Skeletal muscle satellite cell (primary cell): ENCODE measurements at regions not wholly inside any gene's neighbourhood (a gene's known extent, or its start where the extent isn't known, plus 50 kb on each side); places are given as distances from the start of the nearest gene placed in this dataset.
"Not testable (repeated sequence)": the region's sequence is repeated elsewhere in the genome, so short reads cannot be mapped to it uniquely, and the experiment has no call there.

Experiments
- H3K27me3 ChIP-seq: 2 replicates; pipeline ENCODE4 v1.7.0; 2013; ENCODE audit warnings: low read length; ENCODE audit not compliant: control insufficient read depth, insufficient read depth
- H3K36me3 ChIP-seq: 2 replicates; pipeline ENCODE4 v1.7.0; 2013; ENCODE audit warnings: mild to moderate bottlenecking, control low read depth, low read length; ENCODE audit not compliant: insufficient read depth
- H3K4me1 ChIP-seq: 2 replicates; pipeline ENCODE4 v1.7.0; 2013; ENCODE audit warnings: low read length; ENCODE audit not compliant: control insufficient read depth, insufficient read depth
- H3K4me2 ChIP-seq: 2 replicates; pipeline ENCODE4 v1.7.0; 2013; ENCODE audit warnings: mild to moderate bottlenecking, low read length
- H3K4me3 ChIP-seq: 2 replicates; pipeline ENCODE4 v1.7.0; 2013; ENCODE audit warnings: low read length
- H3K9ac ChIP-seq: 2 replicates; pipeline ENCODE4 v1.7.0; 2013; ENCODE audit warnings: mild to moderate bottlenecking, low read depth, low read length, moderate library complexity
- H3K9me3 ChIP-seq: replicated peaks from 2 replicates; pipeline ENCODE4 v1.7.0; 2013; ENCODE audit warnings: mild to moderate bottlenecking, control low read depth, low read length

GRCh38 chr13:89215319-89215718 is 1544.1 kb downstream of the SLITRK5 start:
- H3K9me3 ChIP-seq, H3K4me3 ChIP-seq, H3K9ac ChIP-seq, H3K27me3 ChIP-seq, H3K4me2 ChIP-seq, H3K36me3 ChIP-seq, H3K4me1 ChIP-seq: not testable (repeated sequence)

- H3K4me3 ChIP-seq: no peak overlapping the region
- H3K27me3 ChIP-seq: no peaks in the 10 kb centered on the region
- H3K9me3 ChIP-seq: peaks cover 7% of the 10 kb centered on the region
- H3K4me1 ChIP-seq: no peaks in the 10 kb centered on the region
- H3K9ac ChIP-seq: no peak overlapping the region
- no peaks in the 10 kb centered on the region for H3K36me3 ChIP-seq
- H3K4me2 ChIP-seq: no peak overlapping the region
Measured at GRCh38 chr13:89217813-89218212, 1546.6 kb downstream of the SLITRK5 start.

GRCh38 chr13:89221557-89222158 is 1550.5 kb downstream of the SLITRK5 start:
- no peaks in the 10 kb centered on the region for H3K36me3 ChIP-seq
- H3K9ac ChIP-seq: no peak overlapping the region
- no peak overlapping the region for H3K4me3 ChIP-seq
- no peak overlapping the region for H3K4me2 ChIP-seq
- H3K9me3 ChIP-seq: peaks cover 7% of the 10 kb centered on the region
- no peaks in the 10 kb centered on the region for H3K27me3 ChIP-seq
- H3K4me1 ChIP-seq: no peaks in the 10 kb centered on the region

GRCh38 chr13:89227356-89227755 is 1556.2 kb downstream of the SLITRK5 start:
- H3K9ac ChIP-seq: no peak overlapping the region

GRCh38 chr13:89238496-89238895 is 1567.3 kb downstream of the SLITRK5 start:
- H3K4me2 ChIP-seq: no peak overlapping the region
- no peaks in the 10 kb centered on the region for H3K27me3 ChIP-seq
- no peak overlapping the region for H3K4me3 ChIP-seq
- H3K9ac ChIP-seq: no peak overlapping the region
- no peaks in the 10 kb centered on the region for H3K36me3 ChIP-seq
- H3K4me1 ChIP-seq: no peaks in the 10 kb centered on the region
- no peaks in the 10 kb centered on the region for H3K9me3 ChIP-seq

More at GRCh38 chr13:89227356-89227755, 1556.2 kb downstream of the SLITRK5 start:
- H3K9me3 ChIP-seq: no peaks in the 10 kb centered on the region
- no peak overlapping the region for H3K4me3 ChIP-seq
- peaks cover 8% of the 10 kb centered on the region for H3K4me1 ChIP-seq
- no peaks in the 10 kb centered on the region for H3K27me3 ChIP-seq
- H3K36me3 ChIP-seq: no peaks in the 10 kb centered on the region
- H3K4me2 ChIP-seq: peak overlapping the region; percentile 19

- H3K4me2 ChIP-seq: no peak overlapping the region
- H3K9ac ChIP-seq: no peak overlapping the region
- no peaks in the 10 kb centered on the region for H3K27me3 ChIP-seq
- no peak overlapping the region for H3K4me3 ChIP-seq
- H3K36me3 ChIP-seq: no peaks in the 10 kb centered on the region
- H3K4me1 ChIP-seq: no peaks in the 10 kb centered on the region
- H3K9me3 ChIP-seq: no peaks in the 10 kb centered on the region
Measured at GRCh38 chr13:89239361-89240127, 1568.4 kb downstream of the SLITRK5 start.

GRCh38 chr13:89255844-89256406 is 1584.8 kb downstream of the SLITRK5 start:
- Histone ChIP-seq H3K27me3 (no peaks in the 10 kb centered on the region), H3K4me1 (no peaks in the 10 kb centered on the region), H3K4me3 (no peak overlapping the region), H3K9me3 (no peaks in the 10 kb centered on the region), H3K4me2 (no peak overlapping the region), H3K9ac (no peak overlapping the region), H3K36me3 (no peaks in the 10 kb centered on the region)

GRCh38 chr13:89267734-89268133 is 1596.6 kb downstream of the SLITRK5 start:
- H3K9me3 ChIP-seq: no peaks in the 10 kb centered on the region
- H3K4me1 ChIP-seq: peaks cover 6% of the 10 kb centered on the region
- H3K27me3 ChIP-seq: no peaks in the 10 kb centered on the region
- H3K4me2 ChIP-seq: peak overlapping the region; percentile 39
- H3K4me3 ChIP-seq: no peak overlapping the region
- no peaks in the 10 kb centered on the region for H3K36me3 ChIP-seq
- no peak overlapping the region for H3K9ac ChIP-seq

- Histone ChIP-seq H3K4me3 (no peak overlapping the region), H3K27me3 (no peaks in the 10 kb centered on the region), H3K4me1 (peaks cover 6% of the 10 kb centered on the region), H3K36me3 (no peaks in the 10 kb centered on the region), H3K9ac (no peak overlapping the region), H3K9me3 (no peaks in the 10 kb centered on the region), H3K4me2 (no peak overlapping the region)
Measured at GRCh38 chr13:89269737-89270136, 1598.6 kb downstream of the SLITRK5 start.

GRCh38 chr13:89270736-89271135 is 1599.6 kb downstream of the SLITRK5 start:
- Histone ChIP-seq H3K4me2 (no peak overlapping the region), H3K36me3 (no peaks in the 10 kb centered on the region), H3K4me1 (peaks cover 6% of the 10 kb centered on the region), H3K9me3 (no peaks in the 10 kb centered on the region), H3K9ac (no peak overlapping the region), H3K27me3 (no peaks in the 10 kb centered on the region), H3K4me3 (no peak overlapping the region)

- no peak overlapping the region for H3K4me3 ChIP-seq
- H3K36me3 ChIP-seq: no peaks in the 10 kb centered on the region
- no peaks in the 10 kb centered on the region for H3K9me3 ChIP-seq
Measured at GRCh38 chr13:89279374-89279773, 1608.2 kb downstream of the SLITRK5 start.

More at GRCh38 chr13:89279374-89279773, 1608.2 kb downstream of the SLITRK5 start:
- H3K4me1 ChIP-seq: no peaks in the 10 kb centered on the region
- H3K27me3 ChIP-seq: no peaks in the 10 kb centered on the region
- no peak overlapping the region for H3K9ac ChIP-seq
- no peak overlapping the region for H3K4me2 ChIP-seq
